Liver (tissue), 8 donors: ENCODE measurements at regions not wholly inside any gene's neighbourhood (a gene's known extent, or its start where the extent isn't known, plus 50 kb on each side); places are given as distances from the start of the nearest gene placed in this dataset.

Experiments used
- DNase-seq: peaks from one replicate; pipeline ENCODE4 v3.0.0-alpha.2; 2017; ENCODE audit warnings: low spot score
- H3K27ac ChIP-seq, 2 donors: one replicate each; pipeline ENCODE4 v1.7.0; 2013; ENCODE audit warnings: inconsistent platforms in 2 of 2, low read length in 2 of 2, control low read depth in 1 of 2, low read depth in 1 of 2, mild to moderate bottlenecking in 1 of 2
- H3K27me3 ChIP-seq, 4 donors: one replicate each; pipeline versions ENCODE4 v1.6.1 to v1.7.0; 2013; ENCODE audit warnings: low read length in 3 of 4, inconsistent platforms in 1 of 4, mild to moderate bottlenecking in 1 of 4, moderate library complexity in 1 of 4; ENCODE audit not compliant: control insufficient read depth in 4 of 4, insufficient read depth in 4 of 4
- H3K36me3 ChIP-seq, 4 donors: one replicate each; pipeline versions ENCODE4 v1.6.1 to v1.7.0; 2013; ENCODE audit warnings: low read length in 3 of 4, mild to moderate bottlenecking in 3 of 4, low read depth in 1 of 4, moderate library complexity in 1 of 4; ENCODE audit not compliant: control insufficient read depth in 4 of 4, insufficient read depth in 3 of 4
- H3K4me1 ChIP-seq, 4 donors: one replicate each; pipeline versions ENCODE4 v1.6.1 to v1.7.0; 2013; ENCODE audit warnings: low read length in 3 of 4, mild to moderate bottlenecking in 3 of 4, moderate library complexity in 1 of 4; ENCODE audit not compliant: control insufficient read depth in 4 of 4, insufficient read depth in 4 of 4
- H3K4me3 ChIP-seq, 3 donors: one replicate each; pipeline versions ENCODE4 v1.6.1 to v1.7.0; 2013; ENCODE audit warnings: low read length in 3 of 3, control low read depth in 1 of 3, low read depth in 1 of 3, mild to moderate bottlenecking in 1 of 3
- H3K9ac ChIP-seq, 2 donors: one replicate each; pipeline ENCODE4 v1.7.0; 2013; ENCODE audit warnings: low read length in 2 of 2, mild to moderate bottlenecking in 2 of 2, moderate library complexity in 2 of 2, control low read depth in 1 of 2, low read depth in 1 of 2
- H3K9me3 ChIP-seq, 4 donors: one replicate each; pipeline versions ENCODE4 v1.6.1 to v1.7.0; 2013; ENCODE audit warnings: low read length in 3 of 4; ENCODE audit not compliant: control insufficient read depth in 4 of 4
- ATF3 ChIP-seq: IDR thresholded peaks from 2 replicates; pipeline ENCODE4 v1.6.1; 2016; ENCODE audit warnings: antibody characterized with exemption
- EGR1 ChIP-seq, 2 donors: IDR thresholded peaks; 2 replicates each; pipeline ENCODE4 v1.6.1; 2016 to 2018; ENCODE audit warnings: antibody characterized with exemption in 2 of 2, low read depth in 2 of 2
- FOXA1 ChIP-seq: IDR thresholded peaks from 2 replicates; pipeline ENCODE4 v1.6.1; 2016; ENCODE audit warnings: antibody characterized with exemption
- FOXA2 ChIP-seq: IDR thresholded peaks from 2 replicates; pipeline ENCODE4 v1.6.1; 2016; ENCODE audit warnings: antibody characterized with exemption
- GABPA ChIP-seq, 2 donors: IDR thresholded peaks in 1 of 2; conservative IDR thresholded peaks in 1 of 2; 2 replicates each; pipeline ENCODE4 v1.6.1; 2016; ENCODE audit warnings: antibody characterized with exemption in 2 of 2, mild to moderate bottlenecking in 1 of 2, moderate library complexity in 1 of 2
- HNF4A ChIP-seq, 2 donors: conservative IDR thresholded peaks; 2 replicates each; pipeline ENCODE4 v1.6.1; 2016; ENCODE audit warnings: antibody characterized with exemption in 2 of 2, mild to moderate bottlenecking in 2 of 2
- HNF4G ChIP-seq: IDR thresholded peaks from 2 replicates; pipeline ENCODE4 v1.6.1; 2016; ENCODE audit warnings: antibody characterized with exemption
- JUND ChIP-seq, 2 donors: IDR thresholded peaks; 2 replicates each; pipeline ENCODE4 v1.6.1; 2016; ENCODE audit warnings: antibody characterized with exemption in 2 of 2
- NR2F2 ChIP-seq: IDR thresholded peaks from 2 replicates; pipeline ENCODE4 v1.6.1; 2016; ENCODE audit warnings: antibody characterized with exemption
- RAD21 ChIP-seq, 2 donors: IDR thresholded peaks; 2 replicates each; pipeline ENCODE4 v1.6.1; 2016; ENCODE audit warnings: antibody characterized with exemption in 2 of 2, mild to moderate bottlenecking in 2 of 2
- RXRA ChIP-seq, 2 donors: IDR thresholded peaks; 2 replicates each; pipeline ENCODE4 v1.6.1; 2017 to 2018; ENCODE audit warnings: antibody characterized with exemption in 2 of 2, mild to moderate bottlenecking in 1 of 2
- SP1 ChIP-seq: IDR thresholded peaks from 2 replicates; pipeline ENCODE4 v1.6.1; 2018; ENCODE audit warnings: antibody characterized with exemption, mild to moderate bottlenecking
- TAF1 ChIP-seq: conservative IDR thresholded peaks from 2 replicates; pipeline ENCODE4 v1.6.1; 2016; ENCODE audit warnings: antibody characterized with exemption, mild to moderate bottlenecking
- YY1 ChIP-seq: IDR thresholded peaks from 2 replicates; pipeline ENCODE4 v1.6.1; 2016; ENCODE audit warnings: antibody characterized with exemption, mild to moderate bottlenecking
- ZBTB33 ChIP-seq: IDR thresholded peaks from 2 replicates; pipeline ENCODE4 v1.6.1; 2016; ENCODE audit warnings: antibody characterized with exemption
- WGBS: extraction: QIAGEN DNeasy Blood & Tissue Kit; methylation state at CpG from one replicate; pipeline ENCODE4 v1.1.7; 2013; 5-methylcytosine and 5-hydroxymethylcytosine counted together
- TF ChIP-seq, protein P1 (sequence below): fragments of 150-350 bp; IDR thresholded peaks from 2 replicates; pipeline ENCODE4 v1.5.1; 2017; ENCODE audit warnings: improper control_type of control experiment, low read depth, low read length; ENCODE audit not compliant: missing input control
- TF ChIP-seq, protein P2 (sequence below): IDR thresholded peaks from 2 replicates; pipeline ENCODE4 v1.6.1; 2016; ENCODE audit warnings: antibody characterized with exemption
- donor health status: healthy.
- donor health status: healthy.
- donor health status: healthy.
- donor health status: healthy.
- donor health status: healthy.

GRCh38 chr9:80013891-80014290 lies 442.1 kb downstream of the TLE4 start:
- no peak for TF ChIP-seq FOXA2
- TF ChIP-seq YY1, result no peak
- TF ChIP-seq FOXA1, result no peak
- no peak for TF ChIP-seq GABPA (IDR thresholded peaks at IDR 0.05 in 1 of 2, conservative IDR thresholded peaks at IDR 0.05 in 1 of 2)
- TF ChIP-seq, protein P1, sequence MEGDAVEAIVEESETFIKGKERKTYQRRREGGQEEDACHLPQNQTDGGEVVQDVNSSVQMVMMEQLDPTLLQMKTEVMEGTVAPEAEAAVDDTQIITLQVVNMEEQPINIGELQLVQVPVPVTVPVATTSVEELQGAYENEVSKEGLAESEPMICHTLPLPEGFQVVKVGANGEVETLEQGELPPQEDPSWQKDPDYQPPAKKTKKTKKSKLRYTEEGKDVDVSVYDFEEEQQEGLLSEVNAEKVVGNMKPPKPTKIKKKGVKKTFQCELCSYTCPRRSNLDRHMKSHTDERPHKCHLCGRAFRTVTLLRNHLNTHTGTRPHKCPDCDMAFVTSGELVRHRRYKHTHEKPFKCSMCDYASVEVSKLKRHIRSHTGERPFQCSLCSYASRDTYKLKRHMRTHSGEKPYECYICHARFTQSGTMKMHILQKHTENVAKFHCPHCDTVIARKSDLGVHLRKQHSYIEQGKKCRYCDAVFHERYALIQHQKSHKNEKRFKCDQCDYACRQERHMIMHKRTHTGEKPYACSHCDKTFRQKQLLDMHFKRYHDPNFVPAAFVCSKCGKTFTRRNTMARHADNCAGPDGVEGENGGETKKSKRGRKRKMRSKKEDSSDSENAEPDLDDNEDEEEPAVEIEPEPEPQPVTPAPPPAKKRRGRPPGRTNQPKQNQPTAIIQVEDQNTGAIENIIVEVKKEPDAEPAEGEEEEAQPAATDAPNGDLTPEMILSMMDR, result no peak
- no peak for TF ChIP-seq ATF3
- no peak for TF ChIP-seq RAD21 (IDR thresholded peaks at IDR 0.05)
- TF ChIP-seq SP1, result no peak
- no peak for TF ChIP-seq NR2F2
- TF ChIP-seq, protein P2, sequence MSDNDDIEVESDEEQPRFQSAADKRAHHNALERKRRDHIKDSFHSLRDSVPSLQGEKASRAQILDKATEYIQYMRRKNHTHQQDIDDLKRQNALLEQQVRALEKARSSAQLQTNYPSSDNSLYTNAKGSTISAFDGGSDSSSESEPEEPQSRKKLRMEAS, result no peak
- no peak for TF ChIP-seq HNF4A (conservative IDR thresholded peaks at IDR 0.05)
- TF ChIP-seq JUND (IDR thresholded peaks at IDR 0.05), result no peak
- no peak for TF ChIP-seq HNF4G
- no peak for TF ChIP-seq TAF1
- TF ChIP-seq RXRA (IDR thresholded peaks at IDR 0.05), result no peak
- TF ChIP-seq ZBTB33, result no peak
- no peak for TF ChIP-seq EGR1 (IDR thresholded peaks at IDR 0.05; ENCODE audit: low read depth in 2 of 2)
- no peak for DNase-seq
- H3K27ac ChIP-seq, result no peak overlapping the region
- H3K9ac ChIP-seq, result no peak overlapping the region
- no peaks in the 10 kb centered on the region for H3K4me1 ChIP-seq
- H3K9me3 ChIP-seq, result peaks cover 0 to 3% (median 0%) of the 10 kb centered on the region in 4 donors
- H3K36me3 ChIP-seq, result no peaks in the 10 kb centered on the region
- H3K4me3 ChIP-seq, result no peak overlapping the region
- WGBS, result 81% methylated on average over 1 of the region's 1 CpG
- H3K27me3 ChIP-seq, result no peaks in the 10 kb centered on the region

GRCh38 chr9:80012557-80013330 lies 441.0 kb downstream of the TLE4 start:
- 61% methylated on average over 2 of the region's 2 CpGs for WGBS
- H3K4me3 ChIP-seq, result no peak overlapping the region
- H3K36me3 ChIP-seq, result no peaks in the 10 kb centered on the region
- no peaks in the 10 kb centered on the region for H3K27me3 ChIP-seq
- no peak overlapping the region for H3K9ac ChIP-seq
- H3K9me3 ChIP-seq, result peaks cover 0 to 3% (median 0%) of the 10 kb centered on the region in 4 donors
- DNase-seq, result no peak
- no peaks in the 10 kb centered on the region for H3K4me1 ChIP-seq
- no peak overlapping the region for H3K27ac ChIP-seq
- TF ChIP-seq EGR1 (IDR thresholded peaks at IDR 0.05; ENCODE audit: low read depth in 2 of 2), result no peak
- no peak for TF ChIP-seq FOXA1
- TF ChIP-seq, protein P2, result no peak
- no peak for TF ChIP-seq YY1
- no peak for TF ChIP-seq GABPA (IDR thresholded peaks at IDR 0.05 in 1 of 2, conservative IDR thresholded peaks at IDR 0.05 in 1 of 2)
- no peak for TF ChIP-seq RXRA (IDR thresholded peaks at IDR 0.05)
- no peak for TF ChIP-seq NR2F2
